Left ventricle myocardium inferior (tissue), 1 donor: ENCODE measurements at regions not wholly inside any gene's neighbourhood (a gene's known extent, or its start where the extent isn't known, plus 50 kb on each side); places are given as distances from the start of the nearest gene placed in this dataset.

Experiments
- DNase-seq: peaks from one replicate; pipeline ENCODE4 v3.0.0-alpha.2; 2020
- H3K27ac ChIP-seq: fragments of 200-600 bp; replicated peaks from 2 replicates; pipeline ENCODE4 v1.8.0; 2021
- H3K27me3 ChIP-seq: fragments of 200-600 bp; 2 replicates; pipeline ENCODE4 v1.8.0; 2021; ENCODE audit warnings: low read depth
- H3K36me3 ChIP-seq: fragments of 200-600 bp; 2 replicates; pipeline ENCODE4 v1.8.0; 2021
- H3K4me1 ChIP-seq: fragments of 200-600 bp; 2 replicates; pipeline ENCODE4 v1.8.0; 2021
- H3K4me3 ChIP-seq: fragments of 200-600 bp; 2 replicates; pipeline ENCODE4 v1.8.0; 2021; ENCODE audit warnings: mild to moderate bottlenecking, moderate library complexity
- H3K9me3 ChIP-seq: fragments of 200-600 bp; replicated peaks from 2 replicates; pipeline ENCODE4 v1.8.0; 2021
- intact Hi-C: fragments of 100-400 bp; cut with micrococcal nuclease; formaldehyde crosslinking; loops from one replicate; pipeline ENCODE4 v1.11.0; 2022
- TF ChIP-seq, protein P1 (sequence below): fragments of 200-600 bp; IDR thresholded peaks from 2 replicates; pipeline ENCODE4 v1.8.0; 2021; ENCODE audit warnings: antibody characterized with exemption, mild to moderate bottlenecking, borderline replicate concordance
- donor health status: DM: no; HTN: yes; CAD: no; lungs with severe emphysema.

- TF ChIP-seq, protein P1, sequence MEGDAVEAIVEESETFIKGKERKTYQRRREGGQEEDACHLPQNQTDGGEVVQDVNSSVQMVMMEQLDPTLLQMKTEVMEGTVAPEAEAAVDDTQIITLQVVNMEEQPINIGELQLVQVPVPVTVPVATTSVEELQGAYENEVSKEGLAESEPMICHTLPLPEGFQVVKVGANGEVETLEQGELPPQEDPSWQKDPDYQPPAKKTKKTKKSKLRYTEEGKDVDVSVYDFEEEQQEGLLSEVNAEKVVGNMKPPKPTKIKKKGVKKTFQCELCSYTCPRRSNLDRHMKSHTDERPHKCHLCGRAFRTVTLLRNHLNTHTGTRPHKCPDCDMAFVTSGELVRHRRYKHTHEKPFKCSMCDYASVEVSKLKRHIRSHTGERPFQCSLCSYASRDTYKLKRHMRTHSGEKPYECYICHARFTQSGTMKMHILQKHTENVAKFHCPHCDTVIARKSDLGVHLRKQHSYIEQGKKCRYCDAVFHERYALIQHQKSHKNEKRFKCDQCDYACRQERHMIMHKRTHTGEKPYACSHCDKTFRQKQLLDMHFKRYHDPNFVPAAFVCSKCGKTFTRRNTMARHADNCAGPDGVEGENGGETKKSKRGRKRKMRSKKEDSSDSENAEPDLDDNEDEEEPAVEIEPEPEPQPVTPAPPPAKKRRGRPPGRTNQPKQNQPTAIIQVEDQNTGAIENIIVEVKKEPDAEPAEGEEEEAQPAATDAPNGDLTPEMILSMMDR = no peak
- Histone ChIP-seq H3K27ac (no peak overlapping the region), H3K9me3 (no peaks in the 10 kb centered on the region), H3K4me3 (no peak overlapping the region), H3K4me1 (no peaks in the 10 kb centered on the region), H3K36me3 (no peaks in the 10 kb centered on the region), H3K27me3 (peaks cover 5% of the 10 kb centered on the region)
- DNase-seq = no peak
- intact Hi-C loops = no loop called here
Observed at GRCh38 chr3:31179768-31180167, 285.3 kb upstream of the GADL1 start.

DNA sequence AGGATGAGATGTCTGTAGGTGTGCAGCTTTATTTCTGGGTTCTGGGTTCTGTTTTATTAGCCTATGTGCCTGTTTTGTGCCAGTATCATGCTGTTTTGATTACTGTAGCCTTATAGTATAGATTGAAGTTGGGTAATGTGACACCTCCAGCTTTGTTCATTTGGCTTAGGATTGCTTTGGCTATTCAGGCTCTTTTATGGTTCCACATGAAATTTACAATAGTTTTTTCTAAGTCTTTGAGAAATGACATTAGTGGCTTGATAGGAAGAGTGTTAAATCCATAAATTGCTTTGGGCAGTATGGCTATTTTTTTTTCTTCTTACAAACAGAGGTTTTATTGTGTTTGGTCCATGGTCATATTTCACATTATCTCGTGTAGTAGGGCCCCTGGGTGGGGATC, 285.8 kb upstream of the GADL1 start:
- Histone ChIP-seq H3K4me3 (no peak overlapping the region), H3K27me3 (peaks cover 5% of the 10 kb centered on the region), H3K27ac (no peak overlapping the region), H3K4me1 (no peaks in the 10 kb centered on the region), H3K36me3 (no peaks in the 10 kb centered on the region), H3K9me3 (no peaks in the 10 kb centered on the region)
- TF ChIP-seq, protein P1 = no peak
- DNase-seq = no peak
- intact Hi-C loops = no loop called here

DNA sequence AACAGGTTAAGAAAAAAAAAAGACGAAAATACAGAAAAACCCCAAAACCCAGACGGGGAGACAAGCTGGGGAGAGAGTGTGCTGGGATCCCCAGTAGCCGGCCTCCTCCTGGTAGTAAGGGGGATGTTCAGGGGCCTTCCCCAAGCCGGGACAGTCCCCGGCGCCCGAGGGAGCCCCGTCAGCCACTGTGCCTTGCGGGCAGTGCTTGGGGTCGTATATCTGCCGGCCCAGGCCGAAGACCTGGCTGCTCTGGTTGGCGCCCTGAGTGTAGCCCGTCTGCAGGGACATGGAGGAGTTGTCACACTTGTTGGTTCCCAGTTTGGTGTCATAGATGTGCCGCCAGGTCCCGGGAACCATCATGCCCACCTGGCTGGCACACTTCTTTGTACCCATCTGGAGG, 287.2 kb upstream of the GADL1 start:
- H3K36me3 ChIP-seq = no peaks in the 10 kb centered on the region
- H3K9me3 ChIP-seq = no peaks in the 10 kb centered on the region
- peaks cover 13% of the 10 kb centered on the region for H3K27me3 ChIP-seq
- H3K27ac ChIP-seq = no peak overlapping the region
- intact Hi-C loops = no loop called here
- TF ChIP-seq, protein P1 = no peak
- no peak for DNase-seq
- no peaks in the 10 kb centered on the region for H3K4me1 ChIP-seq
- no peak overlapping the region for H3K4me3 ChIP-seq

GRCh38 chr3:31182661-31183060, 288.2 kb upstream of the GADL1 start:
- Histone ChIP-seq H3K36me3 (no peaks in the 10 kb centered on the region), H3K27me3 (peaks cover 16% of the 10 kb centered on the region), H3K27ac (no peak overlapping the region), H3K4me3 (no peak overlapping the region), H3K4me1 (no peaks in the 10 kb centered on the region), H3K9me3 (no peaks in the 10 kb centered on the region)
- DNase-seq = no peak
- intact Hi-C loops = no loop called here
- TF ChIP-seq, protein P1 = no peak

GRCh38 chr3:31184261-31185061, 290.0 kb upstream of the GADL1 start:
- intact Hi-C loops = no loop called here
- Histone ChIP-seq H3K4me1 (no peaks in the 10 kb centered on the region), H3K9me3 (no peaks in the 10 kb centered on the region), H3K36me3 (no peaks in the 10 kb centered on the region), H3K4me3 (no peak overlapping the region), H3K27me3 (peaks cover 16% of the 10 kb centered on the region), H3K27ac (no peak overlapping the region)
- no peak for DNase-seq
- TF ChIP-seq, protein P1 = no peak
